T-helper 2 cell treated with Interferon-gamma antibody and Interleukin-4, amounts not matched to agents 5 μg/mL and 100 μg/mL, for 36 hours (primary cell): ENCODE measurements at regions not wholly inside any gene's neighbourhood (a gene's known extent, or its start where the extent isn't known, plus 50 kb on each side); places are given as distances from the start of the nearest gene placed in this dataset.
"Not testable (repeated sequence)": the region's sequence is repeated elsewhere in the genome, so short reads cannot be mapped to it uniquely, and the experiment has no call there.

Experiments
- DNase-seq: peaks from one replicate; pipeline ENCODE4 v3.0.0; 2021; ENCODE audit warnings: low spot score
- H3K27ac Mint-ChIP-seq: one replicate; pipeline ENCODE4 v1.8.0; 2021; ENCODE audit warnings: mild to moderate bottlenecking, mixed read lengths
- H3K27me3 Mint-ChIP-seq: one replicate; pipeline ENCODE4 v1.8.0; 2021; ENCODE audit warnings: low read depth, mixed read lengths
- H3K36me3 Mint-ChIP-seq: one replicate; pipeline ENCODE4 v1.8.0; 2021; ENCODE audit warnings: low read depth, mixed read lengths
- H3K4me1 Mint-ChIP-seq: one replicate; pipeline ENCODE4 v1.8.0; 2021; ENCODE audit warnings: low read depth, mixed read lengths
- H3K4me3 Mint-ChIP-seq: one replicate; pipeline ENCODE4 v1.8.0; 2022; ENCODE audit warnings: mild to moderate bottlenecking, moderate library complexity, mixed read lengths
- H3K9me3 Mint-ChIP-seq: one replicate; pipeline ENCODE4 v1.8.0; 2021; ENCODE audit warnings: mixed read lengths

GRCh38 chr10:25745976-25746375 lies 188.1 kb upstream of the MYO3A start:
- no peaks in the 10 kb centered on the region for H3K9me3 Mint-ChIP-seq
- no peak overlapping the region for H3K27ac Mint-ChIP-seq
- DNase-seq, result no peak
- H3K4me3 Mint-ChIP-seq, result no peak overlapping the region
- H3K4me1 Mint-ChIP-seq, result no peaks in the 10 kb centered on the region
- no peaks in the 10 kb centered on the region for H3K36me3 Mint-ChIP-seq
- H3K27me3 Mint-ChIP-seq, result peaks cover 2% of the 10 kb centered on the region

GRCh38 chr10:25747084-25747483 lies 186.9 kb upstream of the MYO3A start:
- no peak for DNase-seq
- H3K4me3 Mint-ChIP-seq, result no peak overlapping the region
- no peaks in the 10 kb centered on the region for H3K36me3 Mint-ChIP-seq
- no peak overlapping the region for H3K27ac Mint-ChIP-seq
- H3K4me1 Mint-ChIP-seq, result no peaks in the 10 kb centered on the region
- no peaks in the 10 kb centered on the region for H3K9me3 Mint-ChIP-seq
- peaks cover 2% of the 10 kb centered on the region for H3K27me3 Mint-ChIP-seq

DNA sequence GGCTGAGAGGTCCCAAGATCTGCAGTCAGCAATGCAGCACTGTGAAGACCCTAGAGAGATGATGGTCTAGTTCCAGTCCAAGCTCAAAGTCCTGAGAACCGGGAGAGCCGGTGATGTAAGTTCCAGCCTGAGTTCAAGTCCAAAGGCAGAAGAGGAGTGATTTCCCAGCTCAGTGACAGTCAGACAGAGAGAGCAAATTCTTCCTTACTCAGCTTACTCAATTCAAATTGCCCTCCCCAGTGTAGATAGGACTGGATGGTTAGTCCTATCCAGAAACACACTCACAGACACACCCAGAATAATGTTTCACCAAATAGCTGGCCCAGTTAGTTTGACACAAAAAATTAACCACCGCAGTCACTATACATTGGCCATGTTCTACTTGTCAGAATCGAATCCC lies 185.5 kb upstream of the MYO3A start:
- no peaks in the 10 kb centered on the region for H3K9me3 Mint-ChIP-seq

GRCh38 chr10:25753776-25754175 lies 180.3 kb upstream of the MYO3A start:
- no peak overlapping the region for H3K27ac Mint-ChIP-seq
- H3K27me3 Mint-ChIP-seq, result no peaks in the 10 kb centered on the region
- no peaks in the 10 kb centered on the region for H3K36me3 Mint-ChIP-seq
- no peaks in the 10 kb centered on the region for H3K9me3 Mint-ChIP-seq
- no peak overlapping the region for H3K4me3 Mint-ChIP-seq
- DNase-seq, result no peak
- no peaks in the 10 kb centered on the region for H3K4me1 Mint-ChIP-seq

More for the DNA sequence above, 185.5 kb upstream of the MYO3A start:
- Mint-ChIP-seq H3K36me3 (no peaks in the 10 kb centered on the region), H3K27ac (no peak overlapping the region), H3K27me3 (peaks cover 2% of the 10 kb centered on the region), H3K4me3 (no peak overlapping the region), H3K4me1 (no peaks in the 10 kb centered on the region)
- DNase-seq, result no peak

- not testable (repeated sequence) for H3K4me1 Mint-ChIP-seq, H3K4me3 Mint-ChIP-seq, H3K27ac Mint-ChIP-seq, H3K36me3 Mint-ChIP-seq, H3K27me3 Mint-ChIP-seq, DNase-seq, H3K9me3 Mint-ChIP-seq
Observed at GRCh38 chr10:25755874-25756273, 178.2 kb upstream of the MYO3A start.

DNA sequence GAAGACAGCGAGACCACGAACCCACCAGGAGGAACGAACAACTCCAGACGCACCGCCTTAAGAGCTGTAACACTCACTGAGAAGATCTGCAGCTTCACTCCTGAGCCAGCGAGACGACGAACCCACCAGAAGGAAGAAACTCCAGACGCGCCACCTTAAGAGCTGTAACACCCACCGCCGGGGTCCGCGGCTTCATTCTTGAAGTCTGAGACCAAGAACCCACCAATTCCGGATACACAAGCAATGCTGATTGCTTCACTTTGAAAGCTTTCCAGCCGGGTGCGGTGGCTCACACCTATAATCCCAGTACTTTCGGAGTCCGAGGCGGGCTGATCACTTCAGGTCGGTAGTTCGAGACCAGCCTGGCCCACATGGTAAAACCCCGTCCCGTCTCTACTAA lies 177.2 kb upstream of the MYO3A start:
- H3K4me1 Mint-ChIP-seq, result no peaks in the 10 kb centered on the region
- H3K27me3 Mint-ChIP-seq, result no peaks in the 10 kb centered on the region
- H3K27ac Mint-ChIP-seq, result no peak overlapping the region
- H3K36me3 Mint-ChIP-seq, result no peaks in the 10 kb centered on the region
- H3K4me3 Mint-ChIP-seq, result no peak overlapping the region
- no peaks in the 10 kb centered on the region for H3K9me3 Mint-ChIP-seq
- no peak for DNase-seq

- Mint-ChIP-seq H3K36me3 (no peaks in the 10 kb centered on the region), H3K27me3 (no peaks in the 10 kb centered on the region), H3K9me3 (no peaks in the 10 kb centered on the region), H3K4me1 (no peaks in the 10 kb centered on the region), H3K4me3 (no peak overlapping the region), H3K27ac (no peak overlapping the region)
- DNase-seq, result no peak
Observed at GRCh38 chr10:25758041-25758457, 176.0 kb upstream of the MYO3A start.

DNA sequence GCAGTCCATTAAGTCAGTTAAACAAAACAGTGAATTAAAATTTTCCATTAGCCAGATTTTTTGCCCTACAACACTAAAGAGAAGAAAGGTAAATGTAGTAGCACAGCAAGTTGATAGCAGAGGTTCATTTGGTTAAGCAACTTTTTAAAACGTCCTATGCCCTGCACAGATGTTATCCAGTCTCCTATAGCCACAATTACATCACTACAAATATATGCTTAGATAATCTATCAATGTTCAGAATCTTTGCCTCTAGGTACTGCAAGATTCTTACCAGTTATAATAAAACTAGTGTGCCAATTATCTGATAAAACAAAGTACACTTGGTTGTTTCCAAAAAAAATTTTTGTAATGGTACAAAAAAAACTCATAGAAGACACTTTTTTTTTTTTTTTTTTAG lies 175.5 kb upstream of the MYO3A start:
- Mint-ChIP-seq H3K27ac (no peak overlapping the region), H3K36me3 (no peaks in the 10 kb centered on the region), H3K9me3 (no peaks in the 10 kb centered on the region), H3K4me3 (no peak overlapping the region), H3K4me1 (no peaks in the 10 kb centered on the region), H3K27me3 (no peaks in the 10 kb centered on the region)
- DNase-seq, result no peak

- no peak for DNase-seq
- Mint-ChIP-seq H3K27me3 (peaks cover 7% of the 10 kb centered on the region), H3K4me1 (no peaks in the 10 kb centered on the region), H3K4me3 (no peak overlapping the region), H3K9me3 (no peaks in the 10 kb centered on the region), H3K36me3 (no peaks in the 10 kb centered on the region), H3K27ac (no peak overlapping the region)
Observed at GRCh38 chr10:25761937-25762336, 172.1 kb upstream of the MYO3A start.

DNA sequence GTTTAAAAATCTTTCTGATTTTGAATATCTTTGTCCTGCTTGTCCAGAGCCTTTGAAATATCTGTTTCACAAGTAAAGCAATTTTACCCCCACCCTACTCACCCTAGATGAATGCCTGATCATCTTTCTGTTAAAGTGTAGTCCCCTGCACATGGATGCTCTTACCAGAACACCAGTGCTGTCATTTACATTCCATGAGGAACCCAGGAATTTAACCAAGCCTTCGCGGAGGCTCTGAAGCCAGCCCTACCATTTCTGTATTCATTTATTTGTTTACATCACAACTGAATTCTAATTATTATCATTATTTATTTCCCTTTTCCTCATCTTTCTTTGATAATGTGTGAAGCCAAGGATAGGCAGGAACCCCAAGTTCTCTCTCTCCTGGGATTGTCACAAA lies 167.8 kb upstream of the MYO3A start:
- Mint-ChIP-seq H3K4me1 (no peaks in the 10 kb centered on the region), H3K27ac (no peak overlapping the region), H3K36me3 (no peaks in the 10 kb centered on the region), H3K4me3 (no peak overlapping the region), H3K27me3 (peaks cover 9% of the 10 kb centered on the region), H3K9me3 (no peaks in the 10 kb centered on the region)
- DNase-seq, result no peak

GRCh38 chr10:25766687-25767221 lies 167.3 kb upstream of the MYO3A start:
- Mint-ChIP-seq H3K4me1 (no peaks in the 10 kb centered on the region), H3K27ac (no peak overlapping the region), H3K27me3 (peaks cover 9% of the 10 kb centered on the region), H3K9me3 (no peaks in the 10 kb centered on the region), H3K36me3 (no peaks in the 10 kb centered on the region), H3K4me3 (no peak overlapping the region)
- no peak for DNase-seq

DNA sequence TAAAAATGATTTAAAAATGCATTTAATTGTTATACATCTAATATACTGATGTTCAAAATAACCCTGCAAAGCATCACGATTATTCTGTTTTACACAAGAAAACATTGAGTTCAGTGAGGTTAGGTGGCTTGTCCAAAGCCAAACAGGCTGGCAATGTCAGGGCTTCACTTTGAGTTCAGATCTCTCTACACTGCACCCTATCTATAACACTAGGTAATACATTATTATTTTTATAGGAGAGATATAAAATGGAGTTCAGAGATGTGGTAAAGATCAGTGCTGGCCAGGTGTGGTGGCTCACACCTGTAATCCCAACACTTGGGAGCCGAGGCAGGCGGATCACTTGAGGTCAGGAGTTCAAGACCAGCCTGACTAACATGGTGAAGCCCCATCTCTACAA lies 165.9 kb upstream of the MYO3A start:
- Mint-ChIP-seq H3K27ac (no peak overlapping the region), H3K9me3 (no peaks in the 10 kb centered on the region), H3K36me3 (no peaks in the 10 kb centered on the region), H3K4me3 (no peak overlapping the region), H3K4me1 (no peaks in the 10 kb centered on the region), H3K27me3 (peaks cover 9% of the 10 kb centered on the region)
- DNase-seq, result no peak

- Mint-ChIP-seq H3K9me3 (no peaks in the 10 kb centered on the region), H3K36me3 (no peaks in the 10 kb centered on the region), H3K27ac (no peak overlapping the region), H3K4me3 (no peak overlapping the region), H3K27me3 (no peaks in the 10 kb centered on the region), H3K4me1 (no peaks in the 10 kb centered on the region)
- DNase-seq, result no peak
Observed at GRCh38 chr10:25778646-25779045, 155.4 kb upstream of the MYO3A start.

DNA sequence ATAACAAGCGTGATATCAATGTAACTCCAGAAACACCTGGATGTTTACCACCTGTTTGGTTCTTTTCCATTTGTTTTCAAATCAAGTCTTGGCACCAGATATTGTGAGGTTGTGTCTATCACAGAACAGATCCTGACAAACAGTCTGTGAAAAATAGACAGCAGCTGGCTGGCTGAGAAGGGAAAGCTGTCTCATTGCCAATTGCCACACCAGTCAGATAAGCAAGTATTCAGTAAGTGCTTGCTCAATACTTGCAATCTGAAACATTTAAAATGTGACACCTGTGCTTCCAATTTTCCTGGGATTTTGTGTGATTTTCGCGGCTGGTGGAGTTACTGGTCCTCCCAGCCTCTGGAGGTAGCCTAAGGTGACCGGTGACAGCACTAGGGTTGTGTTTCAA lies 147.9 kb upstream of the MYO3A start:
- DNase-seq, result no peak
- no peaks in the 10 kb centered on the region for H3K9me3 Mint-ChIP-seq
- H3K4me1 Mint-ChIP-seq, result no peaks in the 10 kb centered on the region
- no peak overlapping the region for H3K27ac Mint-ChIP-seq
- no peaks in the 10 kb centered on the region for H3K27me3 Mint-ChIP-seq
- H3K36me3 Mint-ChIP-seq, result no peaks in the 10 kb centered on the region
- no peak overlapping the region for H3K4me3 Mint-ChIP-seq

DNA sequence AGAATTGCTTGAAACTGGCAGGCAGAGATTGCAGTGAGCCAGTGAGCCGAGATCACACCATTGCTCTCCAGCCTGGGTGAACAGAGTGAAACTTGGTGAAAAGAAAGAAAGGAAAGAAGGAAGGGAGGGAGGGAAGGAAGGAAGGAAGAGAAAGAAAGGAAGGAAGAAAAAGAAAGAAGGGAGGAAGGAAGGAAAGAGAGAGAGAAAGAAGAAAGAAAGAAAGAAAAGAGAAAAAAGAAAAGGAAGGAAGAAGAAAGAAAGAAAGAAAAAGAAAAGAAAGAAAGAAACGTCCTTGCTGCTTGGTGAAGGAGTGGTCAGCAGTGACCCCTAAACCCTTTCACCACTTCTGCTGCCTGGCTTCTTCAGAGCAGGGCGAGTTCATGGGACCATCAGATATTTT lies 147.1 kb upstream of the MYO3A start:
- Mint-ChIP-seq H3K27ac (no peak overlapping the region), H3K4me3 (no peak overlapping the region), H3K36me3 (no peaks in the 10 kb centered on the region), H3K27me3 (no peaks in the 10 kb centered on the region), H3K9me3 (no peaks in the 10 kb centered on the region), H3K4me1 (no peaks in the 10 kb centered on the region)
- DNase-seq, result no peak
